ENCODE measurements at regions not wholly inside any gene's neighbourhood (a gene's known extent, or its start where the extent isn't known, plus 50 kb on each side); places are given as distances from the start of the nearest gene placed in this dataset.

DNA sequence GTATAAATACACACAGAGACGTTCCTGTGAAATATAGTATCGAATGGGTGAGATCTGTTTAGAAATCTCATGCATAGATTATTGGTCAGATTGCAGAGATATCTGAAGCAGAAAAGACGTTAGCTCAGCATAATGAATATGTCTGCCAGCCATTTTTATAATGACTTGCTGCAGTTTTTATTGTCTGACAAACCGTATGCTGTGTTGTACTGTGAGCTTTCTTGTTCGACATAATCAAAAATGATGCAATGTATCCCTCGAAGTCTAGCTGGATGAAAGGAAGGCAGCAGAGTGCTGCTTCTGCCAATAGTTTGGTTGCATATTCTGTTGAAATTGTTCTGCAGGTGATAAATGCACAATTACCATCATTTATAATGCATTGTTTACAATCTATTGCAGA lies 514.9 kb upstream of the ARRDC3 start:
- TF ChIP-seq, protein P1, sequence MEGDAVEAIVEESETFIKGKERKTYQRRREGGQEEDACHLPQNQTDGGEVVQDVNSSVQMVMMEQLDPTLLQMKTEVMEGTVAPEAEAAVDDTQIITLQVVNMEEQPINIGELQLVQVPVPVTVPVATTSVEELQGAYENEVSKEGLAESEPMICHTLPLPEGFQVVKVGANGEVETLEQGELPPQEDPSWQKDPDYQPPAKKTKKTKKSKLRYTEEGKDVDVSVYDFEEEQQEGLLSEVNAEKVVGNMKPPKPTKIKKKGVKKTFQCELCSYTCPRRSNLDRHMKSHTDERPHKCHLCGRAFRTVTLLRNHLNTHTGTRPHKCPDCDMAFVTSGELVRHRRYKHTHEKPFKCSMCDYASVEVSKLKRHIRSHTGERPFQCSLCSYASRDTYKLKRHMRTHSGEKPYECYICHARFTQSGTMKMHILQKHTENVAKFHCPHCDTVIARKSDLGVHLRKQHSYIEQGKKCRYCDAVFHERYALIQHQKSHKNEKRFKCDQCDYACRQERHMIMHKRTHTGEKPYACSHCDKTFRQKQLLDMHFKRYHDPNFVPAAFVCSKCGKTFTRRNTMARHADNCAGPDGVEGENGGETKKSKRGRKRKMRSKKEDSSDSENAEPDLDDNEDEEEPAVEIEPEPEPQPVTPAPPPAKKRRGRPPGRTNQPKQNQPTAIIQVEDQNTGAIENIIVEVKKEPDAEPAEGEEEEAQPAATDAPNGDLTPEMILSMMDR (conservative IDR thresholded peaks at IDR 0.05; ENCODE audit: low read length) = no peak
- TF ChIP-seq EZH2phosphoT487 (IDR thresholded peaks at IDR 0.05; ENCODE audit: borderline replicate concordance, low read depth, low read length) = no peak

Measured in OCI-LY7 (cell line).